ENCODE measurements at regions not wholly inside any gene's neighbourhood (a gene's known extent, or its start where the extent isn't known, plus 50 kb on each side); places are given as distances from the start of the nearest gene placed in this dataset.
"Not testable (repeated sequence)": the region's sequence is repeated elsewhere in the genome, so short reads cannot be mapped to it uniquely, and the experiment has no call there.

DNA sequence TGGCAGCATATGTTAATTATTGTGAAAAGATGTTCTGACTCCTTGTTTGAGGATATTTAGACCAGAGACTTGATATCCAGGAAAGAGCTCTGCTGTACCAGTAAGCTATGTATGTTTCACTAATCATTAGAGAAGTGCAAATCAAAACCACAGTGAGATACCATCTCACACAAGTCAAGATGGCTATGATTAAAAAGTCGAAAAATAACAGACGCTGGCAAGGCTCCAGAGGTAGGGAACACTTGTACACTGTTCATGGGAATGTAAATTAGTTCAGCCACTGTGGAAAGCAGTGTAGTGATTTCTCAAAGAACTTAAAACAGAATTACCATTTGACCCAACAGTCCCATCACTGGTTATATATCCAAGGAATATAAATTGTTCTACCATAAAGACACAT lies 171.6 kb downstream of the DPY19L2 start:
- no peak for ATAC-seq (ENCODE audit: poor library complexity)
- intact Hi-C loops (cut with DNase I, micrococcal nuclease): no loop called here
- no peaks in the 10 kb centered on the region for H3K4me1 ChIP-seq (ENCODE audit: insufficient read depth, low read length)
- no peaks in the 10 kb centered on the region for H3K36me3 ChIP-seq (ENCODE audit: insufficient read depth, low read length)
- ChIA-PET POLR2A (no interaction called here), CTCF (no interaction called here)
- H3K27ac Mint-ChIP-seq: no peak overlapping the region
- H3K36me3 Mint-ChIP-seq (ENCODE audit: low read depth): no peaks in the 10 kb centered on the region
- H3K27me3 ChIP-seq (ENCODE audit: control insufficient read depth in 1 of 2, insufficient read depth in 2 of 2, low read length in 2 of 2): peaks cover 0 to 2% of the 10 kb centered on the region in 2 experiments
- no peaks in the 10 kb centered on the region for H3K4me1 Mint-ChIP-seq (ENCODE audit: low read depth)
- H3K4me3 Mint-ChIP-seq: no peak overlapping the region
- H3K27ac ChIP-seq (ENCODE audit: low read depth in 1 of 2, low read length in 2 of 2): no peak overlapping the region
- DNase-seq: no peak
- no peak overlapping the region for H3K4me3 ChIP-seq (ENCODE audit: low read length)
- H3K9me3 Mint-ChIP-seq: peaks cover 3% of the 10 kb centered on the region
- TF ChIP-seq, protein P1, sequence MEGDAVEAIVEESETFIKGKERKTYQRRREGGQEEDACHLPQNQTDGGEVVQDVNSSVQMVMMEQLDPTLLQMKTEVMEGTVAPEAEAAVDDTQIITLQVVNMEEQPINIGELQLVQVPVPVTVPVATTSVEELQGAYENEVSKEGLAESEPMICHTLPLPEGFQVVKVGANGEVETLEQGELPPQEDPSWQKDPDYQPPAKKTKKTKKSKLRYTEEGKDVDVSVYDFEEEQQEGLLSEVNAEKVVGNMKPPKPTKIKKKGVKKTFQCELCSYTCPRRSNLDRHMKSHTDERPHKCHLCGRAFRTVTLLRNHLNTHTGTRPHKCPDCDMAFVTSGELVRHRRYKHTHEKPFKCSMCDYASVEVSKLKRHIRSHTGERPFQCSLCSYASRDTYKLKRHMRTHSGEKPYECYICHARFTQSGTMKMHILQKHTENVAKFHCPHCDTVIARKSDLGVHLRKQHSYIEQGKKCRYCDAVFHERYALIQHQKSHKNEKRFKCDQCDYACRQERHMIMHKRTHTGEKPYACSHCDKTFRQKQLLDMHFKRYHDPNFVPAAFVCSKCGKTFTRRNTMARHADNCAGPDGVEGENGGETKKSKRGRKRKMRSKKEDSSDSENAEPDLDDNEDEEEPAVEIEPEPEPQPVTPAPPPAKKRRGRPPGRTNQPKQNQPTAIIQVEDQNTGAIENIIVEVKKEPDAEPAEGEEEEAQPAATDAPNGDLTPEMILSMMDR (IDR thresholded peaks at IDR 0.05): no peak
- peaks cover 0 to 9% of the 10 kb centered on the region in 2 experiments for H3K9me3 ChIP-seq (ENCODE audit: control insufficient read depth in 1 of 2, insufficient read depth in 1 of 2, low read length in 2 of 2)
- no peaks in the 10 kb centered on the region for H3K27me3 Mint-ChIP-seq

DNA sequence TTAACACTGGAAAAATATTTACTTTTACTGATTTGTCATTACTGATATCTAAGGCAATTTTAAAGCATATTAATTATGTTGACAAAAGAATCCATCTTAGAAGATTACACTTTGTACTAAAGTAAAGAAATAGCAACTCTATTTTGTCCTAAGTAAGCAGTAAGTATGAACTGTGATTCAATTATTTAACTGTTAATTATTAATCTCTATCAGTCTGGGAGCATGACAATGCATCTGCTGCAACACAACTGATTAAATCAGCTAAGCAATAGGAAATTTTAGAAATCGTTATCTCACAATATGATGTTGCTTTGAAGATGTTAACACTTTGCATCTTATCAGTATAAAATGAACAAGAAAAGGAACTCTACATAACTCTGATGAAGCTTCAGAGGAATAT lies 172.3 kb downstream of the DPY19L2 start:
- ChIA-PET POLR2A (no interaction called here), CTCF (no interaction called here)
- H3K4me3 Mint-ChIP-seq: no peak overlapping the region
- Histone ChIP-seq H3K4me3 (ENCODE audit: low read length) (no peak overlapping the region), H3K27me3 (ENCODE audit: control insufficient read depth in 1 of 2, insufficient read depth in 2 of 2, low read length in 2 of 2) (peaks cover 0 to 2% of the 10 kb centered on the region in 2 experiments), H3K36me3 (ENCODE audit: insufficient read depth, low read length) (no peaks in the 10 kb centered on the region), H3K9me3 (ENCODE audit: control insufficient read depth in 1 of 2, insufficient read depth in 1 of 2, low read length in 2 of 2) (peaks cover 0 to 9% of the 10 kb centered on the region in 2 experiments), H3K4me1 (ENCODE audit: insufficient read depth, low read length) (no peaks in the 10 kb centered on the region), H3K27ac (ENCODE audit: low read depth in 1 of 2, low read length in 2 of 2) (no peak overlapping the region)
- intact Hi-C loops (cut with DNase I, micrococcal nuclease): no loop called here
- H3K36me3 Mint-ChIP-seq (ENCODE audit: low read depth): no peaks in the 10 kb centered on the region
- H3K4me1 Mint-ChIP-seq (ENCODE audit: low read depth): no peaks in the 10 kb centered on the region
- no peak overlapping the region for H3K27ac Mint-ChIP-seq
- no peaks in the 10 kb centered on the region for H3K27me3 Mint-ChIP-seq
- DNase-seq (no peak), ATAC-seq (ENCODE audit: poor library complexity) (no peak)
- peaks cover 3% of the 10 kb centered on the region for H3K9me3 Mint-ChIP-seq
- TF ChIP-seq, protein P1 (IDR thresholded peaks at IDR 0.05): no peak

DNA sequence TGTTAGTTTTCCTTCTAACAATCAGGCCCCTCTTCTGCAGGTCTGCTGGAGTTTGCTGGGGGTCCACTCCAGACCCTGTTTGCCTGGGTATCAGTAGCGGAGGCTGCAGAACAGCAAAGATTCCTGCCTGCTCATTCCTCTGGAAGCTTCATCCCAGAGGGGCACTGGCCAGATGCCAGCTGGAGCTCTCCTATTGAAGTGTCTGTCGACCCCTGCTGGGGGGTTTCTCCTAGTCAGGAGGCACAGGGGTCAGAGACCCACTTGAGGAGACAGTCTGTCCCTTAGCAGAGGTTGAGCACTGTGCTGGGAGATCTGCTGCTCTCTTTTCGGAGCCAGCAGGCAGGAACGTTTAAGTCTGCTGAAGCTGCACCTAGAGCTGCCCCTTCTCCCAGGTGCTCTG lies 174.9 kb downstream of the DPY19L2 start:
- H3K9me3 Mint-ChIP-seq; DNase-seq; H3K4me1 ChIP-seq (ENCODE audit: insufficient read depth, low read length); H3K4me3 Mint-ChIP-seq; intact Hi-C loops (cut with DNase I, micrococcal nuclease); H3K27ac Mint-ChIP-seq; H3K9me3 ChIP-seq (ENCODE audit: control insufficient read depth in 1 of 2, insufficient read depth in 1 of 2, low read length in 2 of 2); H3K27me3 ChIP-seq (ENCODE audit: control insufficient read depth in 1 of 2, insufficient read depth in 2 of 2, low read length in 2 of 2); CTCF ChIA-PET; H3K27ac ChIP-seq (ENCODE audit: low read depth in 1 of 2, low read length in 2 of 2); H3K27me3 Mint-ChIP-seq; POLR2A ChIA-PET; H3K4me1 Mint-ChIP-seq (ENCODE audit: low read depth); H3K36me3 Mint-ChIP-seq (ENCODE audit: low read depth); ATAC-seq (ENCODE audit: poor library complexity); H3K36me3 ChIP-seq (ENCODE audit: insufficient read depth, low read length); H3K4me3 ChIP-seq (ENCODE audit: low read length): not testable (repeated sequence)

DNA sequence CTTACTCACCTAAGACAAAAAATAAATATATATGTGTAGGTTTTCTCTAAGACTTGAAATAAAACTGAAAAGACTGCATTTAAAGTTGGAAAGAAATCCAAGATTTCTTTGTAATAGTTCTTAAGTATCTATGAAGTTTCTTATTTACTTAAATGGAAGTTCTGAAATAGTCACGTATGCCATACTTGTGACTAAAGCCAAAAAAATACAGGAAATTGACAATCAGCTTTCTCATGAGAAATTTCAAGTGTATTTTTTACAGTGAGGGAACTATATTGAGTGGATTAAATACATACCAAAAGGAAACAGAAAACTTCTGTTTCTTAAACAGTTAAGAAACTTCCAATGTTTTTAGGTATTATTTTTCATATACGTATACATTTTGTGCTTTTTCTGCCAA lies 188.1 kb downstream of the DPY19L2 start:
- Mint-ChIP-seq H3K27ac (no peak overlapping the region), H3K9me3 (no peaks in the 10 kb centered on the region), H3K4me1 (ENCODE audit: low read depth) (no peaks in the 10 kb centered on the region), H3K27me3 (no peaks in the 10 kb centered on the region), H3K36me3 (ENCODE audit: low read depth) (no peaks in the 10 kb centered on the region), H3K4me3 (no peak overlapping the region)
- intact Hi-C loops (cut with DNase I, micrococcal nuclease): no loop called here
- POLR2A ChIA-PET: no interaction called here
- DNase-seq: no peak
- Histone ChIP-seq H3K36me3 (ENCODE audit: insufficient read depth, low read length) (no peaks in the 10 kb centered on the region), H3K27ac (ENCODE audit: low read depth in 1 of 2, low read length in 2 of 2) (no peak overlapping the region), H3K4me3 (ENCODE audit: low read length) (no peak overlapping the region), H3K4me1 (ENCODE audit: insufficient read depth, low read length) (no peaks in the 10 kb centered on the region), H3K9me3 (ENCODE audit: control insufficient read depth in 1 of 2, insufficient read depth in 1 of 2, low read length in 2 of 2) (no peaks in the 10 kb centered on the region), H3K27me3 (ENCODE audit: control insufficient read depth in 1 of 2, insufficient read depth in 2 of 2, low read length in 2 of 2) (no peaks in the 10 kb centered on the region)
- no peak for ATAC-seq (ENCODE audit: poor library complexity)
- CTCF ChIA-PET: no interaction called here
- TF ChIP-seq, protein P1 (IDR thresholded peaks at IDR 0.05): no peak
